ENCODE measurements at regions not wholly inside any gene's neighbourhood (a gene's known extent, or its start where the extent isn't known, plus 50 kb on each side); places are given as distances from the start of the nearest gene placed in this dataset.
A peak's percentile ranks its signal among the peaks of the same experiment; 100 is the strongest.

DNA sequence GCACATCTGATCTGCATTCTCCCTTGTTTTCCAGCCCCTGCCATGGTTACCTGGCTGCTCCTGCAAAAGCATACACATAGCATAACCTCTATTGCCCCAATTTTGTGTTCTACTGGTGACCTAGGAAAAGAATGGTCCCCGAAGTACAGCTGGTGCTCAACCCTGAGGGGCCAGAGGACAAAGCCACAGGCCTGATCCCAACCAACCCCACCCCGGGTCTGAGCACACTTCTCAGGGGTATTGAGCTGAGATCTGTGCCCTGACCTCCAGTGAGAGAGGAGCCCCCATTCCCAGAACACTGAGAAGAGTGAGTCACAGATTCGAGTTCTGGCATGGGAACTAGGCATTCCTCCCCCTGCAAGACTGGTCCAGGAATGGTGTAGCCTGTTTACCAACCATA is 465.5 kb upstream of the ACTRT1 start:
- Histone ChIP-seq H3K4me3 (ENCODE audit: low read depth, low read length) (no peak overlapping the region), H3K27me3 (ENCODE audit: control insufficient read depth, insufficient read depth, low read length) (no peaks in the 10 kb centered on the region), H3K36me3 (ENCODE audit: control insufficient read depth, insufficient read depth, low read length) (no peaks in the 10 kb centered on the region)
- FAIRE-seq (no peak), DNase-seq (ENCODE audit: low read depth) (no peak)
- TF ChIP-seq, protein P1, sequence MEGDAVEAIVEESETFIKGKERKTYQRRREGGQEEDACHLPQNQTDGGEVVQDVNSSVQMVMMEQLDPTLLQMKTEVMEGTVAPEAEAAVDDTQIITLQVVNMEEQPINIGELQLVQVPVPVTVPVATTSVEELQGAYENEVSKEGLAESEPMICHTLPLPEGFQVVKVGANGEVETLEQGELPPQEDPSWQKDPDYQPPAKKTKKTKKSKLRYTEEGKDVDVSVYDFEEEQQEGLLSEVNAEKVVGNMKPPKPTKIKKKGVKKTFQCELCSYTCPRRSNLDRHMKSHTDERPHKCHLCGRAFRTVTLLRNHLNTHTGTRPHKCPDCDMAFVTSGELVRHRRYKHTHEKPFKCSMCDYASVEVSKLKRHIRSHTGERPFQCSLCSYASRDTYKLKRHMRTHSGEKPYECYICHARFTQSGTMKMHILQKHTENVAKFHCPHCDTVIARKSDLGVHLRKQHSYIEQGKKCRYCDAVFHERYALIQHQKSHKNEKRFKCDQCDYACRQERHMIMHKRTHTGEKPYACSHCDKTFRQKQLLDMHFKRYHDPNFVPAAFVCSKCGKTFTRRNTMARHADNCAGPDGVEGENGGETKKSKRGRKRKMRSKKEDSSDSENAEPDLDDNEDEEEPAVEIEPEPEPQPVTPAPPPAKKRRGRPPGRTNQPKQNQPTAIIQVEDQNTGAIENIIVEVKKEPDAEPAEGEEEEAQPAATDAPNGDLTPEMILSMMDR (IDR thresholded peaks at IDR 0.05; ENCODE audit: insufficient read depth, low read length, severe bottlenecking): no peak

DNA sequence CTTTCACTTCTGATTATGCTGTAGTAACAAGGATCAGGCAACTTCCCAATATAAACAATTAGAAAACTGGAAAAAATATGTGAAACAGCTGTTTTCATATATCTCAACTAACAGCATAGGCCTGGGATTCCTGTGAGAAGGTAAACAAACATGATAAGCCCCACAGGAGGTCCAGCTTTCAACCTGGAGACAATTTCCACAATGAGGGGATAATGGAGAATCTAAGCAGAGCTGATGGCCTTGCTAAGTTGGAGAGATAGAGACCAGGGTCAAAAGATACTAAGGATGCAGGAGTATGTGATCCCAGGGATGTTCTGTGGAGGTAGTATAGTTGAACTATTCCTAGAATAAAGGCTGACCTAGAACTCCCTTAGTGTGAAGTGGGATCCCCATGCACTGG is 452.3 kb upstream of the ACTRT1 start:
- DNase-seq (ENCODE audit: low read depth) (no peak), FAIRE-seq (no peak)
- Histone ChIP-seq H3K27me3 (ENCODE audit: control insufficient read depth, insufficient read depth, low read length) (no peaks in the 10 kb centered on the region), H3K36me3 (ENCODE audit: control insufficient read depth, insufficient read depth, low read length) (no peaks in the 10 kb centered on the region), H3K4me3 (ENCODE audit: low read depth, low read length) (no peak overlapping the region)
- TF ChIP-seq, protein P1 (IDR thresholded peaks at IDR 0.05; ENCODE audit: insufficient read depth, low read length, severe bottlenecking): no peak

DNA sequence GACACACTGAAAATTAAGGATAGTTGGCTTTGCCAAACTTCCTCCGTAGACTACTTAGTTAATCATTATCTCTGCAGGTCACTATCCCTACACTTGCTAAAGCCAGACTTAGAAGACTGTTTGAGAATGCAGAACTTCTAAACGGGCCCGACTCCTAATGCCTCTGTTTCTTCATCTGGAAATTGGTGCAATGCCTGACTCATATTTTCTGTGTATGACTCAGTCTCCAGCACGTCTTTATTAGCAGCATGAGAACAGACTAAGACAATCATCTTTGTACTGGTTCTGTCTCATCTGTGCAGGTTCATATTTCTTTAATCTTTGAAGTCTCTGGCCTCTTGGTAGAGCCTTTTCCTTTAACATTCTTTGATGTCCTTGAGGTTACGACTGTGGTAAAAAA is 411.9 kb upstream of the ACTRT1 start:
- TF ChIP-seq, protein P1 (IDR thresholded peaks at IDR 0.05; ENCODE audit: insufficient read depth, low read length, severe bottlenecking): no peak
- peak; percentile 81 for DNase-seq (ENCODE audit: low read depth)
- no peak for FAIRE-seq
- H3K36me3 ChIP-seq (ENCODE audit: control insufficient read depth, insufficient read depth, low read length): no peaks in the 10 kb centered on the region
- no peaks in the 10 kb centered on the region for H3K27me3 ChIP-seq (ENCODE audit: control insufficient read depth, insufficient read depth, low read length)
- no peak overlapping the region for H3K4me3 ChIP-seq (ENCODE audit: low read depth, low read length)

DNA sequence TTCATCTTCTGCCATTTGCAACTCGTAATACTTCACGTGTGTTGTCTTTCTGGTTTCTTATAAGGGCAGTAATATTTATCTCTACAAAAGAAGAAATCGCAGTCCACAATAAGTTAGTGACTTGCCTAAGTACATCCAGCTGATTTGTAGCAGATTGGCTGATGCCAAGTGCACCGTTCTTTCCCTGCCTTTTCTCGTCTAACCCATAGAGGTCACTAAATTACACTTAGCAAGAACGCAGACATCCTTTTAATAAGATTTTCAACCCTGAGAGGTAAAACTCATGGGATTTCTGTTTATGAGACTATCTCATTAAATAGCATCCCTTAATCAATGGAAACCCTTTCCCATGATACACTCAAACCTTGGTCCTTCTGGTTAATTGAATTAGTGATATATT is 408.6 kb upstream of the ACTRT1 start:
- H3K36me3 ChIP-seq (ENCODE audit: control insufficient read depth, insufficient read depth, low read length): no peaks in the 10 kb centered on the region
- DNase-seq (ENCODE audit: low read depth): no peak
- no peak for FAIRE-seq

DNA sequence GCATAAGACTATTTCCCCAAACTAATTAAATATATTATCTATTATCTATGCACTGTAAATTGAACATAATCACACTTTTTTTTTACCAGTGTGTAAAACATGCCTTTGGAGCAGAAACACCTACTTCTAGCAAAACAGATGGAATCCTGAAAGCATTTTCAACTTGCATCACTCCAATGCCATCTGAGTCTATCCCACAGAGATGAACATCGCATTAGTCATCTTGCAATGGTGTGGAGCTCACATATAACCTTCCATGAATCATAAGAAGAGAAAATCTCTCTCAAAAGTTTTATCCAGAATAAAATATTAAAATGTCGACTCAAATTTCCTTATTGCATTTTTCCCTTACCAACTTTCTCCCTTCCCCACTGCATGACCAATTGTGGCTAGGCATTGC is 406.7 kb upstream of the ACTRT1 start:
- H3K4me3 ChIP-seq (ENCODE audit: low read depth, low read length): no peak overlapping the region
- no peaks in the 10 kb centered on the region for H3K36me3 ChIP-seq (ENCODE audit: control insufficient read depth, insufficient read depth, low read length)
- TF ChIP-seq, protein P1 (IDR thresholded peaks at IDR 0.05; ENCODE audit: insufficient read depth, low read length, severe bottlenecking): no peak
- DNase-seq (ENCODE audit: low read depth) (peak; percentile 84), FAIRE-seq (no peak)
- no peaks in the 10 kb centered on the region for H3K27me3 ChIP-seq (ENCODE audit: control insufficient read depth, insufficient read depth, low read length)

More for the DNA sequence above, 408.6 kb upstream of the ACTRT1 start:
- TF ChIP-seq, protein P1 (IDR thresholded peaks at IDR 0.05; ENCODE audit: insufficient read depth, low read length, severe bottlenecking): peak; percentile 12
- Histone ChIP-seq H3K27me3 (ENCODE audit: control insufficient read depth, insufficient read depth, low read length) (no peaks in the 10 kb centered on the region), H3K4me3 (ENCODE audit: low read depth, low read length) (no peak overlapping the region)

DNA sequence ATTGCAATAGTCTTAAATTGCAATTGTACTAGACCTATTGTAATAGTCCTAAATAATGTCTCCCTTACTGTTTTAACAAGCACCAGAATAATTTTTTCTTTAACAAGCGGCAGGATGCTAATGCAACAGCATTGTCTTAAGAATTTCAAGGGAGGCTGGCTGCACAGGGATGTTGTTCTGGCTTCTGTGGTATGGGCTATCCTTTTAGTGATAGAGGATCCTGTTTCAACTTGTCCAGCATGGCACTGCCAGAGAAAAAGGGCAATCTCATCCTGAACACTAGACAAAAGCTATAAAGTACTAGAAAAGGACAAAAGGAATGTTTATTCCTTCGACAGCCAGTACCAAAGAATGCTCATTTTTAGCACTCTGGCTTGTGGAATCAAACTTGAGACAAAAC is 405.5 kb upstream of the ACTRT1 start:
- TF ChIP-seq, protein P1 (IDR thresholded peaks at IDR 0.05; ENCODE audit: insufficient read depth, low read length, severe bottlenecking): no peak
- DNase-seq (ENCODE audit: low read depth): peak; percentile 42
- H3K27me3 ChIP-seq (ENCODE audit: control insufficient read depth, insufficient read depth, low read length): no peaks in the 10 kb centered on the region
- FAIRE-seq: no peak
- H3K4me3 ChIP-seq (ENCODE audit: low read depth, low read length): no peak overlapping the region
- H3K36me3 ChIP-seq (ENCODE audit: control insufficient read depth, insufficient read depth, low read length): no peaks in the 10 kb centered on the region

Data from bronchial epithelial cell (primary cell).